GM23338 (cell line): ENCODE measurements at regions not wholly inside any gene's neighbourhood (a gene's known extent, or its start where the extent isn't known, plus 50 kb on each side); places are given as distances from the start of the nearest gene placed in this dataset.
"Not testable (repeated sequence)": the region's sequence is repeated elsewhere in the genome, so short reads cannot be mapped to it uniquely, and the experiment has no call there.

Source experiments
- ATAC-seq: fragments of 200-7000 bp; cut with Tn5 transposase; 3 replicates; pipeline ENCODE4 v1.9.1; 2020
- DNase-seq: peaks from one replicate; pipeline ENCODE4 v3.0.0-alpha.2; 2015; ENCODE audit warnings: low spot score
- H2AFZ ChIP-seq: fragments of 200-600 bp; sonication (generic); 2 replicates; pipeline ENCODE4 v1.8.0; 2016; ENCODE audit warnings: antibody characterized with exemption, mild to moderate bottlenecking, moderate library complexity
- H3F3A ChIP-seq: fragments of 200-600 bp; sonication (generic); replicated peaks from 2 replicates; pipeline ENCODE4 v1.8.0; 2017; ENCODE audit warnings: antibody characterized with exemption, mixed run types, low read depth
- H3K27ac ChIP-seq: fragments of 200-600 bp; sonication (generic); 2 replicates; pipeline ENCODE4 v1.6.1; 2016; ENCODE audit warnings: low read depth
- H3K27me3 ChIP-seq: fragments of 200-600 bp; sonication (generic); 2 replicates; pipeline ENCODE4 v1.8.0; 2016; ENCODE audit warnings: mild to moderate bottlenecking, mixed run types, moderate library complexity; ENCODE audit not compliant: insufficient read depth
- H3K36me3 ChIP-seq: fragments of 200-600 bp; sonication (generic); 2 replicates; pipeline ENCODE4 v1.8.0; 2016; ENCODE audit warnings: mild to moderate bottlenecking; ENCODE audit not compliant: insufficient read depth
- H3K4me1 ChIP-seq: fragments of 200-600 bp; sonication (generic); 2 replicates; pipeline ENCODE4 v1.8.0; 2016; ENCODE audit warnings: mild to moderate bottlenecking, moderate library complexity; ENCODE audit not compliant: insufficient read depth
- H3K4me2 ChIP-seq: fragments of 200-600 bp; sonication (generic); 2 replicates; pipeline ENCODE4 v1.7.1; 2017; ENCODE audit warnings: mixed run types
- H3K4me3 ChIP-seq: fragments of 200-600 bp; sonication (generic); 2 replicates; pipeline ENCODE4 v1.6.1; 2016; ENCODE audit warnings: mixed run types
- H3K79me2 ChIP-seq: fragments of 200-600 bp; sonication (generic); replicated peaks from 2 replicates; pipeline ENCODE4 v1.8.0; 2017; ENCODE audit warnings: mild to moderate bottlenecking; ENCODE audit not compliant: insufficient read depth
- H3K9me2 ChIP-seq: fragments of 200-600 bp; sonication (generic); 2 replicates; pipeline ENCODE4 v1.8.0; 2017; ENCODE audit not compliant: insufficient read depth
- H4K20me1 ChIP-seq: fragments of 200-600 bp; sonication (generic); replicated peaks from 2 replicates; pipeline ENCODE4 v1.8.0; 2017; ENCODE audit warnings: mild to moderate bottlenecking; ENCODE audit not compliant: insufficient read depth
- H3K27ac Mint-ChIP-seq: 2 replicates; pipeline ENCODE4 v1.8.0; 2020; ENCODE audit warnings: inconsistent platforms, mild to moderate bottlenecking, moderate library complexity, mixed read lengths
- H3K27me3 Mint-ChIP-seq: 3 replicates; pipeline ENCODE4 v1.8.0; 2022; ENCODE audit warnings: low read depth, mild to moderate bottlenecking, moderate library complexity, mixed read lengths, inconsistent platforms; ENCODE audit not compliant: insufficient read depth, poor library complexity
- H3K36me3 Mint-ChIP-seq: 3 replicates; pipeline ENCODE4 v1.8.0; 2021; ENCODE audit warnings: low read depth, mild to moderate bottlenecking, inconsistent platforms, moderate library complexity, mixed read lengths
- H3K4me1 Mint-ChIP-seq: 3 replicates; pipeline ENCODE4 v1.8.0; 2020; ENCODE audit warnings: mild to moderate bottlenecking, inconsistent platforms, mixed read lengths
- H3K4me3 Mint-ChIP-seq: 3 replicates; pipeline ENCODE4 v1.8.0; 2021; ENCODE audit warnings: moderate library complexity, mild to moderate bottlenecking, inconsistent platforms, mixed read lengths
- H3K9me3 Mint-ChIP-seq: 3 replicates; pipeline ENCODE4 v1.8.0; 2020; ENCODE audit warnings: moderate library complexity, mild to moderate bottlenecking, inconsistent platforms, mixed read lengths
- CREB1 ChIP-seq: fragments of 250-450 bp; sonication (Bioruptor Pico); IDR thresholded peaks from 2 replicates; pipeline ENCODE4 v1.5.0; 2020; ENCODE audit warnings: low read depth, mild to moderate bottlenecking, moderate library complexity
- ETS1 ChIP-seq: IDR thresholded peaks from 2 replicates; pipeline ENCODE4 v1.6.1; 2016; ENCODE audit warnings: antibody characterized with exemption
- JUNB ChIP-seq: IDR thresholded peaks from one replicate; pipeline ENCODE4 v1.6.1; 2016; ENCODE audit warnings: antibody characterized with exemption; ENCODE audit not compliant: unreplicated experiment
- NANOG ChIP-seq: IDR thresholded peaks from 2 replicates; pipeline ENCODE4 v1.6.1; 2016; ENCODE audit warnings: antibody characterized with exemption, borderline replicate concordance
- POLR2AphosphoS5 ChIP-seq: IDR thresholded peaks from 2 replicates; pipeline ENCODE4 v1.6.1; 2016; ENCODE audit warnings: antibody characterized with exemption, low read depth
- REST ChIP-seq: IDR thresholded peaks from one replicate; pipeline ENCODE4 v1.6.1; 2018; ENCODE audit warnings: antibody characterized with exemption; ENCODE audit not compliant: unreplicated experiment
- ZNF114 ChIP-seq: fragments of 250-450 bp; sonication (Bioruptor Pico); IDR thresholded peaks from 2 replicates; pipeline ENCODE4 v1.5.0; 2020; ENCODE audit warnings: mild to moderate bottlenecking, moderate library complexity
- ZNF331 ChIP-seq: fragments of 250-450 bp; sonication (Bioruptor Pico); IDR thresholded peaks from 2 replicates; pipeline ENCODE4 v1.5.0; 2020; ENCODE audit warnings: low read depth, mild to moderate bottlenecking, moderate library complexity
- ZNF462 ChIP-seq: fragments of 250-450 bp; sonication (Bioruptor Pico); IDR thresholded peaks from 2 replicates; pipeline ENCODE4 v1.5.0; 2020; ENCODE audit warnings: mild to moderate bottlenecking, moderate library complexity

DNA sequence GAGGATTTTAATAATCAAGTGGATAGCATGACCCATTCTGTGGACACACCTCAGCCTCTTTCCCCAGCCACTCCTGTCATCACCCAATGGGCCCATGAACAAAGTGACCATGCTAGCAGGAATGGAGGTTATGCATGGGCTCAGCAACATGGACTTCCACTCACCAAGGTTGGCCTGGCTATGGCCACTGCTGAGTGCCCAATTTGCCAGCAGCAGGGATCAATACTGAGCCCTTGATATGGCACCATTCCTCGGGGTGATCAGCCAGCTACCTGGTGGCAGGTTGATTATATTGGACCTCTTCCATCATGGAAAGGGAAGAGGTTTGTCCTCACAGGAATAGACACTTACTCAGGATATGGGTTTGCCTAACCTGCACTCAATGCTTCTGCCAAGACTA is 173.9 kb upstream of the C1orf87 start:
- not testable (repeated sequence) for H3K27me3 Mint-ChIP-seq, H3K27me3 ChIP-seq, H3K36me3 Mint-ChIP-seq, H2AFZ ChIP-seq, H3F3A ChIP-seq, H3K4me3 Mint-ChIP-seq, H3K27ac ChIP-seq, ATAC-seq, H3K9me3 Mint-ChIP-seq, H3K4me1 Mint-ChIP-seq, DNase-seq, H3K4me2 ChIP-seq, H3K4me3 ChIP-seq, H3K9me2 ChIP-seq, H3K79me2 ChIP-seq, H3K4me1 ChIP-seq, H3K27ac Mint-ChIP-seq, H3K36me3 ChIP-seq, H4K20me1 ChIP-seq

GRCh38 chr1:60245324-60245723 is 171.8 kb upstream of the C1orf87 start:
- H3K79me2 ChIP-seq, result no peaks in the 10 kb centered on the region
- no peak overlapping the region for H3K27ac ChIP-seq
- ATAC-seq (no peak), DNase-seq (no peak)
- Mint-ChIP-seq H3K27me3 (no peaks in the 10 kb centered on the region), H3K36me3 (no peaks in the 10 kb centered on the region), H3K9me3 (no peaks in the 10 kb centered on the region), H3K27ac (no peak overlapping the region), H3K4me1 (no peaks in the 10 kb centered on the region), H3K4me3 (no peak overlapping the region)
- H4K20me1 ChIP-seq, result 0 out of 2 replicates have a peak, but pooled peaks cover 2% of the 10 kb centered on the region
- H3K9me2 ChIP-seq, result no peaks in the 10 kb centered on the region
- H2AFZ ChIP-seq, result no peak overlapping the region
- no peak overlapping the region for H3K4me2 ChIP-seq
- TF ChIP-seq ZNF114 (CRISPR knock-in tag), result no peak
- no peak for TF ChIP-seq CREB1 (CRISPR knock-in tag)
- no peak for TF ChIP-seq ZNF331
- no peak for TF ChIP-seq ETS1
- TF ChIP-seq REST, result no peak
- no peak for TF ChIP-seq ZNF462 (CRISPR knock-in tag)
- TF ChIP-seq POLR2AphosphoS5, result no peak
- no peak for TF ChIP-seq NANOG
- TF ChIP-seq JUNB, result no peak
- no peaks in the 10 kb centered on the region for H3F3A ChIP-seq
- H3K4me3 ChIP-seq, result no peak overlapping the region
- H3K36me3 ChIP-seq, result no peaks in the 10 kb centered on the region
- H3K27me3 ChIP-seq, result no peaks in the 10 kb centered on the region
- H3K4me1 ChIP-seq, result no peaks in the 10 kb centered on the region
